ENCODE measurements at regions not wholly inside any gene's neighbourhood (a gene's known extent, or its start where the extent isn't known, plus 50 kb on each side); places are given as distances from the start of the nearest gene placed in this dataset.

DNA sequence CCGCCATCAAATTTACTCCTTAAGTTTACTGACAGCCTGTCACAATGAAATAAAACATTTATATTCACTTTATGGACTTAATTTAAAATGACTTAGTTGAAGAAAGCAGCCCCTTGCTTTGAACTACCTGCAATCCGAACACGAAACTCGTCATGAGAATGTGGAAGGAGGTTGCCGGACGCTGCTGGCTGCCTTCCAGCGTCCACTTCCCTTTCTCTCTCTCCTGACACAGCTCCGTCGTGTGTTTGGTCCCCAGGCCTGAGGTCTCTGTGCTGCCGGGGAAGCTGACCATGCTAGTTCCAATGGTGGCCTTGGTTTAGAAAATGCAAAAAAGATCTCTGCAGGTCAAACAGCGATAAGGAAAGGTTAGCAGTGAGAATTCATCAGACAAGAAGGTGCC, 519.7 kb downstream of the CDH26 start:
- POLR2A ChIA-PET, result no interaction called here
- no peak overlapping the region for H3K4me2 ChIP-seq
- WGBS (ENCODE audit: missing lambda C conversion rate), result 32% methylated on average over 11 of the region's 11 CpGs
- TF ChIP-seq ZNF302 (CRISPR knock-in tag; IDR thresholded peaks at IDR 0.05), result no peak
- no peak for TF ChIP-seq POLR2A (IDR thresholded peaks at IDR 0.05; ENCODE audit: low read length)
- TF ChIP-seq MAFK (IDR thresholded peaks at IDR 0.05; ENCODE audit: partially characterized antibody), result no peak
- no peak overlapping the region for H3K27ac ChIP-seq
- CTCF ChIA-PET, result no interaction called here
- ATAC-seq, result no peak
- FAIRE-seq, result no peak
- no peak for DNase-seq (ENCODE audit: low read depth in 1 of 2, low spot score in 1 of 2)
- H3K9me3 ChIP-seq, result no peaks in the 10 kb centered on the region
- H3K4me1 ChIP-seq, result no peaks in the 10 kb centered on the region
- no peak overlapping the region for H3K4me3 ChIP-seq

DNA sequence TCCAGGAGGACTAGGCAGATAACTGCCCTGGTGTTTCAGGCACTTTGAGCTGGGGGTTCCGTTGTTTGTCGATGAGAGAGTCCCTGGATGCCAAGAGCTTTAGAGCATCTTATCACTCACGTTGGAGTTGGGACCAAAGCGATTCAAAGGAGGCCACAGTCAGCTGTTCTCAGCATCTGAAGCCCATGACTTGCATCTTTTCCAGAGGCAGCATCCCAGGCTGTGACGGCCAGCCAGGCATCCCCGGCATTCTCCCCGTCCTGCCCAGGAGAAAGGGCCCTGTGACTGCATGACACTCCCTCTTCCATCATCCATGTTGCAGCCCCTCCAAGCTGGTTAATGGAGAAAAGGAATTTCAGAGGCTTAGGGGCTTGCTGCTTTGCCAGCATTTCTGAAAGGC, 520.3 kb downstream of the CDH26 start:
- no peaks in the 10 kb centered on the region for H3K9me3 ChIP-seq
- ATAC-seq (no peak), FAIRE-seq (no peak), DNase-seq (ENCODE audit: low read depth in 1 of 2, low spot score in 1 of 2) (no peak)
- 3% methylated on average over 7 of the region's 7 CpGs for WGBS (ENCODE audit: missing lambda C conversion rate)
- POLR2A ChIA-PET, result no interaction called here
- H3K4me2 ChIP-seq, result no peak overlapping the region
- TF ChIP-seq, protein P1, sequence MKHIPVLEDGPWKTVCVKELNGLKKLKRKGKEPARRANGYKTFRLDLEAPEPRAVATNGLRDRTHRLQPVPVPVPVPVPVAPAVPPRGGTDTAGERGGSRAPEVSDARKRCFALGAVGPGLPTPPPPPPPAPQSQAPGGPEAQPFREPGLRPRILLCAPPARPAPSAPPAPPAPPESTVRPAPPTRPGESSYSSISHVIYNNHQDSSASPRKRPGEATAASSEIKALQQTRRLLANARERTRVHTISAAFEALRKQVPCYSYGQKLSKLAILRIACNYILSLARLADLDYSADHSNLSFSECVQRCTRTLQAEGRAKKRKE (CRISPR knock-in tag; IDR thresholded peaks at IDR 0.05; ENCODE audit: low read depth), result no peak
- TF ChIP-seq BHLHE40 (IDR thresholded peaks at IDR 0.05; ENCODE audit: low read depth, low read length) (no peak), MAFK (IDR thresholded peaks at IDR 0.05; ENCODE audit: partially characterized antibody) (no peak), ZC3H11A (IDR thresholded peaks at IDR 0.05) (no peak), PHF8 (IDR thresholded peaks at IDR 0.05; ENCODE audit: borderline replicate concordance, low read depth) (no peak), JUNB (IDR thresholded peaks at IDR 0.05) (no peak), HOXA7 (CRISPR knock-in tag; IDR thresholded peaks at IDR 0.05) (no peak), NPAS2 (CRISPR knock-in tag; IDR thresholded peaks at IDR 0.05; ENCODE audit: borderline replicate concordance) (no peak), HDAC2 (IDR thresholded peaks at IDR 0.05) (no peak), TP53 (CRISPR knock-in tag; IDR thresholded peaks at IDR 0.05) (no peak), TFCP2L1 (CRISPR knock-in tag; IDR thresholded peaks at IDR 0.05) (no peak), RFX5 (IDR thresholded peaks at IDR 0.05) (no peak)
- TF ChIP-seq, protein P2, sequence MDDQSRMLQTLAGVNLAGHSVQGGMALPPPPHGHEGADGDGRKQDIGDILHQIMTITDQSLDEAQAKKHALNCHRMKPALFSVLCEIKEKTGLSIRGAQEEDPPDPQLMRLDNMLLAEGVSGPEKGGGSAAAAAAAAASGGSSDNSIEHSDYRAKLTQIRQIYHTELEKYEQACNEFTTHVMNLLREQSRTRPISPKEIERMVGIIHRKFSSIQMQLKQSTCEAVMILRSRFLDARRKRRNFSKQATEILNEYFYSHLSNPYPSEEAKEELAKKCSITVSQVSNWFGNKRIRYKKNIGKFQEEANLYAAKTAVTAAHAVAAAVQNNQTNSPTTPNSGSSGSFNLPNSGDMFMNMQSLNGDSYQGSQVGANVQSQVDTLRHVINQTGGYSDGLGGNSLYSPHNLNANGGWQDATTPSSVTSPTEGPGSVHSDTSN (IDR thresholded peaks at IDR 0.05), result no peak
- TF ChIP-seq, protein P3, sequence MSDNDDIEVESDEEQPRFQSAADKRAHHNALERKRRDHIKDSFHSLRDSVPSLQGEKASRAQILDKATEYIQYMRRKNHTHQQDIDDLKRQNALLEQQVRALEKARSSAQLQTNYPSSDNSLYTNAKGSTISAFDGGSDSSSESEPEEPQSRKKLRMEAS (IDR thresholded peaks at IDR 0.05), result no peak
- TF ChIP-seq, protein P4, sequence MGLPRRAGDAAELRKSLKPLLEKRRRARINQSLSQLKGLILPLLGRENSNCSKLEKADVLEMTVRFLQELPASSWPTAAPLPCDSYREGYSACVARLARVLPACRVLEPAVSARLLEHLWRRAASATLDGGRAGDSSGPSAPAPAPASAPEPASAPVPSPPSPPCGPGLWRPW (IDR thresholded peaks at IDR 0.05), result no peak
- TF ChIP-seq, protein P5, sequence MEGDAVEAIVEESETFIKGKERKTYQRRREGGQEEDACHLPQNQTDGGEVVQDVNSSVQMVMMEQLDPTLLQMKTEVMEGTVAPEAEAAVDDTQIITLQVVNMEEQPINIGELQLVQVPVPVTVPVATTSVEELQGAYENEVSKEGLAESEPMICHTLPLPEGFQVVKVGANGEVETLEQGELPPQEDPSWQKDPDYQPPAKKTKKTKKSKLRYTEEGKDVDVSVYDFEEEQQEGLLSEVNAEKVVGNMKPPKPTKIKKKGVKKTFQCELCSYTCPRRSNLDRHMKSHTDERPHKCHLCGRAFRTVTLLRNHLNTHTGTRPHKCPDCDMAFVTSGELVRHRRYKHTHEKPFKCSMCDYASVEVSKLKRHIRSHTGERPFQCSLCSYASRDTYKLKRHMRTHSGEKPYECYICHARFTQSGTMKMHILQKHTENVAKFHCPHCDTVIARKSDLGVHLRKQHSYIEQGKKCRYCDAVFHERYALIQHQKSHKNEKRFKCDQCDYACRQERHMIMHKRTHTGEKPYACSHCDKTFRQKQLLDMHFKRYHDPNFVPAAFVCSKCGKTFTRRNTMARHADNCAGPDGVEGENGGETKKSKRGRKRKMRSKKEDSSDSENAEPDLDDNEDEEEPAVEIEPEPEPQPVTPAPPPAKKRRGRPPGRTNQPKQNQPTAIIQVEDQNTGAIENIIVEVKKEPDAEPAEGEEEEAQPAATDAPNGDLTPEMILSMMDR (IDR thresholded peaks at IDR 0.05), result no peak
- TF ChIP-seq, protein P6, sequence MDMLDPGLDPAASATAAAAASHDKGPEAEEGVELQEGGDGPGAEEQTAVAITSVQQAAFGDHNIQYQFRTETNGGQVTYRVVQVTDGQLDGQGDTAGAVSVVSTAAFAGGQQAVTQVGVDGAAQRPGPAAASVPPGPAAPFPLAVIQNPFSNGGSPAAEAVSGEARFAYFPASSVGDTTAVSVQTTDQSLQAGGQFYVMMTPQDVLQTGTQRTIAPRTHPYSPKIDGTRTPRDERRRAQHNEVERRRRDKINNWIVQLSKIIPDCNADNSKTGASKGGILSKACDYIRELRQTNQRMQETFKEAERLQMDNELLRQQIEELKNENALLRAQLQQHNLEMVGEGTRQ (IDR thresholded peaks at IDR 0.05), result no peak
- TF ChIP-seq, protein P7, sequence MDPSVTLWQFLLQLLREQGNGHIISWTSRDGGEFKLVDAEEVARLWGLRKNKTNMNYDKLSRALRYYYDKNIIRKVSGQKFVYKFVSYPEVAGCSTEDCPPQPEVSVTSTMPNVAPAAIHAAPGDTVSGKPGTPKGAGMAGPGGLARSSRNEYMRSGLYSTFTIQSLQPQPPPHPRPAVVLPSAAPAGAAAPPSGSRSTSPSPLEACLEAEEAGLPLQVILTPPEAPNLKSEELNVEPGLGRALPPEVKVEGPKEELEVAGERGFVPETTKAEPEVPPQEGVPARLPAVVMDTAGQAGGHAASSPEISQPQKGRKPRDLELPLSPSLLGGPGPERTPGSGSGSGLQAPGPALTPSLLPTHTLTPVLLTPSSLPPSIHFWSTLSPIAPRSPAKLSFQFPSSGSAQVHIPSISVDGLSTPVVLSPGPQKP (IDR thresholded peaks at IDR 0.05; ENCODE audit: low read depth, low read length), result no peak
- no peaks in the 10 kb centered on the region for H3K4me1 ChIP-seq
- CTCF ChIA-PET, result no interaction called here
- no peak overlapping the region for H3K27ac ChIP-seq
- H3K4me3 ChIP-seq, result no peak overlapping the region
